Caco-2 (cell line): ENCODE measurements at regions not wholly inside any gene's neighbourhood (a gene's known extent, or its start where the extent isn't known, plus 50 kb on each side); places are given as distances from the start of the nearest gene placed in this dataset.

Experiments
- BruUV-seq: library from RNA; stranded (reverse); fragments of 400-500 nt; replicated peaks from 2 replicates; lab custom pipeline; 2021; lab: Mats Ljungman, UMichigan
- CTCF ChIA-PET: fragments of 300-600 bp; sonication (Branson Sonifier 250); formaldehyde crosslinking; loops from one replicate; lab custom pipeline; 2022; ENCODE audit warnings: antibody characterized with exemption; lab: Charles Lee
- POLR2A ChIA-PET: fragments of 300-600 bp; sonication (Branson Sonifier 250); formaldehyde crosslinking; loops from one replicate; lab custom pipeline; 2022; ENCODE audit warnings: antibody characterized with exemption; lab: Charles Lee
- DNase-seq, 2 experiments: peaks; one replicate each; pipeline versions ENCODE4 v3.0.0 to v3.0.0-alpha.2; 2020 to 2022
- H3K27me3 ChIP-seq: replicated peaks from 2 replicates; pipeline ENCODE4 v1.6.0; 2011; ENCODE audit warnings: low read length; ENCODE audit not compliant: control insufficient read depth, insufficient read depth
- H3K36me3 ChIP-seq: 2 replicates; pipeline ENCODE4 v1.5.1; 2011; ENCODE audit warnings: low read length; ENCODE audit not compliant: control insufficient read depth, insufficient read depth
- H3K4me1 ChIP-seq: fragments of 250-450 bp; sonication (Bioruptor Pico); 2 replicates; pipeline ENCODE4 v1.5.1; 2020; ENCODE audit warnings: mild to moderate bottlenecking
- H3K4me3 ChIP-seq: 2 replicates; pipeline ENCODE4 v1.5.1; 2011; ENCODE audit warnings: low read depth, mild to moderate bottlenecking, control low read depth, low read length
- H3K9me3 ChIP-seq: fragments of 250-450 bp; sonication (Bioruptor Pico); 2 replicates; pipeline ENCODE4 v1.5.1; 2020; ENCODE audit warnings: mild to moderate bottlenecking, moderate library complexity
- H3K27ac Mint-ChIP-seq: one replicate; pipeline ENCODE4 v1.8.0; 2022; ENCODE audit warnings: mixed read lengths; ENCODE audit not compliant: unreplicated experiment
- H3K27me3 Mint-ChIP-seq: one replicate; pipeline ENCODE4 v1.8.0; 2022; ENCODE audit warnings: mixed read lengths; ENCODE audit not compliant: insufficient read depth, unreplicated experiment
- H3K36me3 Mint-ChIP-seq: one replicate; pipeline ENCODE4 v1.8.0; 2022; ENCODE audit warnings: mild to moderate bottlenecking, mixed read lengths; ENCODE audit not compliant: insufficient read depth, unreplicated experiment
- H3K4me1 Mint-ChIP-seq: one replicate; pipeline ENCODE4 v1.8.0; 2022; ENCODE audit warnings: low read depth, mixed read lengths; ENCODE audit not compliant: unreplicated experiment
- H3K4me3 Mint-ChIP-seq: one replicate; pipeline ENCODE4 v1.8.0; 2022; ENCODE audit warnings: mild to moderate bottlenecking, moderate library complexity, mixed read lengths; ENCODE audit not compliant: unreplicated experiment
- H3K9me3 Mint-ChIP-seq: one replicate; pipeline ENCODE4 v1.8.0; 2022; ENCODE audit warnings: mixed read lengths; ENCODE audit not compliant: unreplicated experiment
- intact Hi-C: fragments of 100-400 bp; cut with micrococcal nuclease; formaldehyde crosslinking; loops from one replicate; pipeline ENCODE4 v1.10.0; 2022; ENCODE audit not compliant: unreplicated experiment
- TF ChIP-seq, protein P1 (sequence below), 2 experiments: fragments of 200-600 bp in 1 of 2; IDR thresholded peaks; 1 replicate in 1 of 2; 2 replicates in 1 of 2; pipeline versions ENCODE4 v1.5.1 to v1.8.0; 2011 to 2022; ENCODE audit warnings: antibody characterized with exemption in 1 of 2, control low read depth in 1 of 2, inconsistent platforms in 1 of 2, low read depth in 1 of 2, low read length in 1 of 2, mild to moderate bottlenecking in 1 of 2, moderate library complexity in 1 of 2; ENCODE audit not compliant: insufficient read depth in 1 of 2, severe bottlenecking in 1 of 2, unreplicated experiment in 1 of 2

DNA sequence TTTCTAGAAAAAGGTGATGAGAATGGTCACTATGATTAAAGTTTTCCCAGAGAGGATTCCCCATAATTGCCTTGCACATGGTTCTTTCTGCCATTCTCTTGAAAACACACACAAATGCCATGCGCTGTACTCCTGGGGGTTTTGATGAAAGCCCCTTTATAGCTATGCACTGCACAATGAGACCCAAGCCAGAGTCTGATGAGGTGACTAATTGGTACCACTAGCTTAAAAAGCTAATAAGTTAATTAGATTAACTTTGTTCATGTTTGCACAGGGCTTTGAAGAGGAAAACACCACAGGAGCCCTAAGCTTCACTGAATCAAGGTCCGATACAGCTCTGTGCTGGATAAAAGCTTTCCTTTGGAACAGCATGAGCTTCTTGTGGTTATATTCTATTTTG, 132.2 kb downstream of the NKX6-1 start:
- TF ChIP-seq, protein P1, sequence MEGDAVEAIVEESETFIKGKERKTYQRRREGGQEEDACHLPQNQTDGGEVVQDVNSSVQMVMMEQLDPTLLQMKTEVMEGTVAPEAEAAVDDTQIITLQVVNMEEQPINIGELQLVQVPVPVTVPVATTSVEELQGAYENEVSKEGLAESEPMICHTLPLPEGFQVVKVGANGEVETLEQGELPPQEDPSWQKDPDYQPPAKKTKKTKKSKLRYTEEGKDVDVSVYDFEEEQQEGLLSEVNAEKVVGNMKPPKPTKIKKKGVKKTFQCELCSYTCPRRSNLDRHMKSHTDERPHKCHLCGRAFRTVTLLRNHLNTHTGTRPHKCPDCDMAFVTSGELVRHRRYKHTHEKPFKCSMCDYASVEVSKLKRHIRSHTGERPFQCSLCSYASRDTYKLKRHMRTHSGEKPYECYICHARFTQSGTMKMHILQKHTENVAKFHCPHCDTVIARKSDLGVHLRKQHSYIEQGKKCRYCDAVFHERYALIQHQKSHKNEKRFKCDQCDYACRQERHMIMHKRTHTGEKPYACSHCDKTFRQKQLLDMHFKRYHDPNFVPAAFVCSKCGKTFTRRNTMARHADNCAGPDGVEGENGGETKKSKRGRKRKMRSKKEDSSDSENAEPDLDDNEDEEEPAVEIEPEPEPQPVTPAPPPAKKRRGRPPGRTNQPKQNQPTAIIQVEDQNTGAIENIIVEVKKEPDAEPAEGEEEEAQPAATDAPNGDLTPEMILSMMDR (IDR thresholded peaks at IDR 0.05; ENCODE audit: insufficient read depth in 1 of 2, low read depth in 1 of 2, low read length in 1 of 2, severe bottlenecking in 1 of 2, unreplicated experiment in 1 of 2), result no peak
- DNase-seq, result no peak
- POLR2A ChIA-PET, result no interaction called here
- H3K4me1 Mint-ChIP-seq, result no peaks in the 10 kb centered on the region
- Histone ChIP-seq H3K4me1 (no peaks in the 10 kb centered on the region), H3K9me3 (no peaks in the 10 kb centered on the region), H3K36me3 (no peaks in the 10 kb centered on the region), H3K4me3 (no peak overlapping the region), H3K27me3 (no peaks in the 10 kb centered on the region)
- intact Hi-C loops, result no loop called here
- peaks cover 4% of the 10 kb centered on the region for H3K9me3 Mint-ChIP-seq
- no peak overlapping the region for H3K4me3 Mint-ChIP-seq
- CTCF ChIA-PET, result no interaction called here
- no peaks in the 10 kb centered on the region for H3K36me3 Mint-ChIP-seq
- no TSS peak for BruUV-seq
- H3K27me3 Mint-ChIP-seq, result peaks cover 19% of the 10 kb centered on the region
- H3K27ac Mint-ChIP-seq, result no peak overlapping the region

DNA sequence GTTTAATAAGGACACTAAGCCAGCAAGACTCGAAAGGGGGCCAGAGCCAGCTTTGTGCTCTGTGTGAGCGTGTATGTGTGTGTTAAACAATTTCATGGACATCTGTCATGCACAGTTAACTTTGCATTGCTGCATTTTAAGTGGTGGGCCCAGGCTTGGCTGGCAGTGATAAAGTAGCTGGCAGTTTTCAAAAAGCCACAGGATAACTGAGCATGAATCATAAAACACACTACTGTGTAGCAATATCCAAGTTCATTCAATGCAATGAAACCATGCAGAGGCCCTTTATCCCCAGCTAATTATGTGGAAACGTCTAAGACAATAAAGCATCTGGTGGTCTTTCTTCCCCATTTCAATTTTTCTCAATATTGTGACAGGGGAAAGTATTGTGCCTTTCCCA, 132.9 kb downstream of the NKX6-1 start:
- no TSS peak for BruUV-seq
- TF ChIP-seq, protein P1 (IDR thresholded peaks at IDR 0.05; ENCODE audit: insufficient read depth in 1 of 2, low read depth in 1 of 2, low read length in 1 of 2, severe bottlenecking in 1 of 2, unreplicated experiment in 1 of 2), result no peak
- ChIA-PET CTCF (no interaction called here), POLR2A (no interaction called here)
- no peak overlapping the region for H3K27ac Mint-ChIP-seq
- H3K4me3 Mint-ChIP-seq, result no peak overlapping the region
- no peak for DNase-seq
- no peak overlapping the region for H3K4me3 ChIP-seq
- H3K4me1 Mint-ChIP-seq, result no peaks in the 10 kb centered on the region
- no peaks in the 10 kb centered on the region for H3K4me1 ChIP-seq
- no peaks in the 10 kb centered on the region for H3K27me3 ChIP-seq
- no peaks in the 10 kb centered on the region for H3K36me3 Mint-ChIP-seq
- intact Hi-C loops, result no loop called here
- H3K9me3 Mint-ChIP-seq, result peaks cover 9% of the 10 kb centered on the region
- peaks cover 19% of the 10 kb centered on the region for H3K27me3 Mint-ChIP-seq
- no peaks in the 10 kb centered on the region for H3K9me3 ChIP-seq
- no peaks in the 10 kb centered on the region for H3K36me3 ChIP-seq

DNA sequence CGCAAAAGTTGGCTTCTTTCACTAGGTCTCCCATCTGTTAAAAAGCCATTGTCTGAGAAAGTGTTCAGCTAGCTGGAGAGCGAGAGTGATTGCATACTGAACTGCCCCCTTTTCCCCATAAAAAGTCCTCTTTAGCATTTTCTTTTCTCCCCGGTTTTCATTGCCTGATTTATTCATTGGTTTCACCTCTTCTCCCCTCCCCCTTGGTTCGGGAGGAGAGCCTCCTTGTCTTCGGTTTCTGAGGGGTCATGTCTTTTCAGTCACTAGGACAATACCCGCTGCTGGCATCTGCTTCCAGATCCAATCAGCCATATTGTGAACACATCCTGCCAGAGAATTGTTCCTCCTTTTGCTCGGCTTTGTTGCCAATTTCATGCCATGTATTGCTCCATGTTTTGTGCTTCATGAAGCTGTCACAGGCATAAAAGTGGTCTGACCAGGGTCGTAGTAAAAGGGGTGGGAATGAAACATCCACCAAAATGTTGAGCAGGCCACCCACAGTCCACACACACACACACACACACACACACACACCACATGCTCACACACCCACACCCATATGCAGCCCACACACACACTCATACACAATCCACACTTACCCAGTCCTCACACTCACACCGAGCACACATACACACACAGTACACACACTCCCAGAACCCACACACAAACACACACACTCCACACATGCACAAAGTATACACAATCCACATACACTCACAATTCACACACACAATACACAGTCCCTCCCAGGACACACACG, 136.0 kb downstream of the NKX6-1 start:
- no peak for DNase-seq
- Mint-ChIP-seq H3K4me3 (no peak overlapping the region), H3K36me3 (no peaks in the 10 kb centered on the region), H3K27ac (no peak overlapping the region), H3K4me1 (no peaks in the 10 kb centered on the region), H3K27me3 (peaks cover 19% of the 10 kb centered on the region), H3K9me3 (peaks cover 9% of the 10 kb centered on the region)
- ChIA-PET POLR2A (no interaction called here), CTCF (no interaction called here)
- no peaks in the 10 kb centered on the region for H3K27me3 ChIP-seq
- TF ChIP-seq, protein P1 (IDR thresholded peaks at IDR 0.05; ENCODE audit: insufficient read depth in 1 of 2, low read depth in 1 of 2, low read length in 1 of 2, severe bottlenecking in 1 of 2, unreplicated experiment in 1 of 2), result no peak
- H3K9me3 ChIP-seq, result no peaks in the 10 kb centered on the region
- H3K4me1 ChIP-seq, result no peaks in the 10 kb centered on the region
- H3K36me3 ChIP-seq, result no peaks in the 10 kb centered on the region
- intact Hi-C loops, result no loop called here
- BruUV-seq, result no TSS peak
- no peak overlapping the region for H3K4me3 ChIP-seq
